ENCODE measurements at regions not wholly inside any gene's neighbourhood (a gene's known extent, or its start where the extent isn't known, plus 50 kb on each side); places are given as distances from the start of the nearest gene placed in this dataset.

GRCh38 chr4:136281889-136282288 is 1250.4 kb downstream of the PCDH18 start:
- TF ChIP-seq CTCF (IDR thresholded peaks at IDR 0.05) (no peak), POLR2A (IDR thresholded peaks at IDR 0.05) (no peak)
